Stomach (tissue), 8 donors: ENCODE measurements at regions not wholly inside any gene's neighbourhood (a gene's known extent, or its start where the extent isn't known, plus 50 kb on each side); places are given as distances from the start of the nearest gene placed in this dataset.

Experiments used
- DNase-seq, 2 donors: peaks; one replicate each; pipeline versions ENCODE4 v3.0.0 to v3.0.0-alpha.2; 2013 to 2019
- H3K27ac ChIP-seq, 5 donors: fragments of 200-600 bp in 4 of 5; sonication (generic) in 4 of 5; one replicate each; pipeline ENCODE4 v1.5.1; 2013 to 2019; ENCODE audit warnings: mild to moderate bottlenecking in 1 of 5, moderate library complexity in 1 of 5
- H3K27me3 ChIP-seq, 3 donors: fragments of 200-600 bp; sonication (generic); one replicate each; pipeline ENCODE4 v1.5.1; 2017 to 2019; ENCODE audit warnings: mixed run types in 1 of 3
- H3K36me3 ChIP-seq, 4 donors: fragments of 200-600 bp; sonication (generic); 1 replicate in 3 of 4; 2 replicates in 1 of 4; pipeline ENCODE4 v1.5.1; 2016 to 2019
- H3K4me1 ChIP-seq, 4 donors: fragments of 200-600 bp; sonication (generic); one replicate each; pipeline ENCODE4 v1.5.1; 2016 to 2019
- H3K4me3 ChIP-seq, 4 donors: fragments of 200-600 bp; sonication (generic) in 3 of 4; one replicate each; pipeline ENCODE4 v1.5.1; 2016 to 2019; ENCODE audit warnings: mild to moderate bottlenecking in 1 of 4
- H3K9me3 ChIP-seq, 4 donors: fragments of 200-600 bp; sonication (generic); one replicate each; pipeline ENCODE4 v1.5.1; 2016 to 2019
- CTCF ChIP-seq, 7 experiments: fragments of 450-650 bp in 4 of 7; fragments of 200-600 bp in 3 of 7; sonication (generic) in 3 of 7; IDR thresholded peaks; one replicate each; pipeline ENCODE4 v1.5.1; 2016 to 2019; ENCODE audit warnings: antibody characterized with exemption in 7 of 7, control low read depth in 2 of 7, mild to moderate bottlenecking in 1 of 7
- EP300 ChIP-seq: sonication (generic); formaldehyde crosslinking; IDR thresholded peaks from one replicate; pipeline ENCODE4 v1.6.1; 2017; ENCODE audit warnings: antibody characterized with exemption
- POLR2A ChIP-seq, 4 donors: fragments of 450-650 bp; IDR thresholded peaks; one replicate each; pipeline ENCODE4 v1.6.1; 2016; ENCODE audit warnings: antibody characterized with exemption in 4 of 4, control low read depth in 2 of 4, mild to moderate bottlenecking in 1 of 4, moderate library complexity in 1 of 4
- POLR2AphosphoS5 ChIP-seq, 3 donors: sonication (generic); formaldehyde crosslinking; IDR thresholded peaks; one replicate each; pipeline ENCODE4 v1.6.1; 2016; ENCODE audit warnings: antibody characterized with exemption in 3 of 3
- WGBS, 5 donors: extraction: QIAGEN DNeasy Blood & Tissue Kit in 3 of 5; methylation state at CpG; one replicate each; pipeline versions ENCODE4 v1.1.5 to v1.1.7; 2013 to 2018; 5-methylcytosine and 5-hydroxymethylcytosine counted together
- intact Hi-C: fragments of 100-400 bp; cut with DNase I; formaldehyde crosslinking; loops from one replicate; pipeline ENCODE4 v1.15.1; 2023; ENCODE audit warnings: low total_unique reads
- donor health status: healthy with polysubstance abuse.
- donor health status: Bipolar disorder and iron deficiency.
- donor health status: healthy.

DNA sequence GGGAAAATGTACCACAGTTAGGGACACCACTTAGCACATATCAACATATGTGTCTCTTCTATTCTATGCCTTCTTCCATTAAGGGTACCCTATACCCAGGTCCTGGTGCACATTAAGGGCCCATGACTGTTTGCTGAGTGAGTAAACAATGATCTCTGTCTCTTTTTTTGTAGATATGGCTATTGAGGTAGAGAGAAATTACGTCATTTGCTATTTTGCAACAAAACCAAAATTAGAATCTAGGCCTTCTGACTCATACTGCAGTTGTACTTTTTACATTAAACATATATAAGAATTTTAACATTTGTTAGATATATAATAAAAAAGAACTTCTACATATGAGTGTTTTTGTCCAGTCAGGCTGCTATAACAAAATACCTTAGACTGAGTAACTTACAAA lies 683.2 kb upstream of the LRRN3 start:
- 0 to 65% (median 41%) methylated on average over 1 of the region's 1 CpG for whole genome bisulfite sequencing, 5 donors
- Histone ChIP-seq H3K27me3 (no peaks in the 10 kb centered on the region), H3K4me1 (no peaks in the 10 kb centered on the region), H3K4me3 (no peak overlapping the region), H3K36me3 (no peaks in the 10 kb centered on the region), H3K9me3 (peaks cover 0 to 7% (median 0%) of the 10 kb centered on the region in 4 donors), H3K27ac (no peak overlapping the region)
- no peak for TF ChIP-seq EP300
- TF ChIP-seq CTCF (IDR thresholded peaks at IDR 0.05) = no peak
- TF ChIP-seq POLR2AphosphoS5 (IDR thresholded peaks at IDR 0.05) = no peak
- TF ChIP-seq POLR2A (IDR thresholded peaks at IDR 0.05) = no peak
- intact Hi-C loops = no loop called here
- DNase-seq = no peak

DNA sequence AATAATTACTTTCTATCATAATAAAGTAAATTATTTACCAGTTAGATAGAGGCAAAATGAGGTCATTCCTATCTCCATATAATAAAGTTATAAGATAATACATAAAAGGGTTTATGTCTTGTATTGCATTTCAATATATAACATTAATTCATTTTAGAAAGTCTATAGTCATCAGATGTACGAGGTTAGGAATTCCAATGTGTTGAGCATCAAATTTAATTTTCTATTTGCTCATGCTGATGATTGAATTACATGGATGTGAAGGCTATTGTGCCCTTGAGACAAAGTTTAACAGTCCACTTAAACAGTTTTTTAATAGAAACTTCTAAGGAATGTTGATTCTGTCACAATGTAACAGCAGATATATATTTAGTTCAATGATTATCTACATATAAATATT lies 678.3 kb upstream of the LRRN3 start:
- no peak overlapping the region for H3K4me3 ChIP-seq
- WGBS, 5 donors = 71 to 74% (median 72%) methylated on average over 1 of the region's 1 CpG
- no peaks in the 10 kb centered on the region for H3K4me1 ChIP-seq
- H3K27me3 ChIP-seq = no peaks in the 10 kb centered on the region
- no peak for TF ChIP-seq EP300
- TF ChIP-seq CTCF (IDR thresholded peaks at IDR 0.05) = no peak
- no peak for TF ChIP-seq POLR2AphosphoS5 (IDR thresholded peaks at IDR 0.05)
- no peak for TF ChIP-seq POLR2A (IDR thresholded peaks at IDR 0.05)
- no peaks in the 10 kb centered on the region for H3K36me3 ChIP-seq
- no peak for DNase-seq
- peaks cover 0 to 7% (median 0%) of the 10 kb centered on the region in 4 donors for H3K9me3 ChIP-seq
- no peak overlapping the region for H3K27ac ChIP-seq
- intact Hi-C loops = no loop called here

DNA sequence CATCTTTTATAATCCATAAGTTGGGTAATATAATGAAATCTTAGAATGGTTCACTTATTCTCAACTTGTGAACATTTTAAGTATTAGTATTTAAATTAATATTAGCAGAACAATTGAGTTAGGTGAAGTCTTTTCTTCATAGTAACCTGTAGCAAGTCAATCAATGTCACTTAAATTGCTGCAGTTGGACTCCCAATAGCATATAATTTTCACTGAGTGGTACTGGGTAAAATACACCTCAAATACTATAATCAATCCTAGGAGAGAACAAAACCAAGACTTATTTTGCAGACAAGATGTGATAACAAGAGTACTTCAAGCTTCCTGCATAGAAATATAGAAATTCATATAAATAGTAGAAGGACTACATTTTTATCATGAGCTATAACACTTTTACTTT lies 677.9 kb upstream of the LRRN3 start:
- Histone ChIP-seq H3K36me3 (no peaks in the 10 kb centered on the region), H3K4me1 (no peaks in the 10 kb centered on the region), H3K27me3 (no peaks in the 10 kb centered on the region), H3K9me3 (peaks cover 0 to 7% (median 0%) of the 10 kb centered on the region in 4 donors), H3K27ac (no peak overlapping the region), H3K4me3 (no peak overlapping the region)
- intact Hi-C loops = no loop called here
- TF ChIP-seq CTCF (IDR thresholded peaks at IDR 0.05) = no peak
- DNase-seq = no peak

DNA sequence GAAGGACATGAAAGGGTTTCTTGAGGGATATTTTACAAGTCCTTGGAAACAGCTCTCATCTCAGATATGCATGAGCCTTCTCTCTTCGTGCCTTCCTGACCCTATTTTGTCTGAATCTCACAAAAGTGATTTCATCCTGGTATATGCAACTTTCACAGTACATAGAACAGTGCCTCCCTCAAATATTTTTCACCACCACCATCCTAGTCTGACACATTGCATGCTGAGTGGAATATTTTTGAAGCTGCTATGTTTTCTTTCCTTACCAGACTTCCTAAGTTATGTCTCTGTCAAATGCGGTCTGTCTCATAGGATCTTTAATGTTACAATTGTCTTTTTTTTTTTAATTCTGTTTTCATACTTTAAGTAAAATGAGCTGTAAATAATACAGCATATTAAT lies 673.3 kb upstream of the LRRN3 start:
- intact Hi-C loops = no loop called here

More for the DNA sequence above, 673.3 kb upstream of the LRRN3 start:
- no peak overlapping the region for H3K27ac ChIP-seq
- H3K36me3 ChIP-seq = no peaks in the 10 kb centered on the region
- no peaks in the 10 kb centered on the region for H3K4me1 ChIP-seq
- TF ChIP-seq CTCF (IDR thresholded peaks at IDR 0.05) (no peak), POLR2A (IDR thresholded peaks at IDR 0.05) (no peak), EP300 (no peak), POLR2AphosphoS5 (IDR thresholded peaks at IDR 0.05) (no peak)
- no peak for DNase-seq
- WGBS, 5 donors = 71 to 86% (median 83%) methylated on average over 2 of the region's 2 CpGs
- no peaks in the 10 kb centered on the region for H3K9me3 ChIP-seq
- no peaks in the 10 kb centered on the region for H3K27me3 ChIP-seq
- H3K4me3 ChIP-seq = no peak overlapping the region
